ENCODE measurements at regions not wholly inside any gene's neighbourhood (a gene's known extent, or its start where the extent isn't known, plus 50 kb on each side); places are given as distances from the start of the nearest gene placed in this dataset.

GRCh38 chr10:9811601-9812000 is 1206.1 kb upstream of the CELF2 start:
- Histone ChIP-seq H3K4me3 (ENCODE audit: low read depth, low read length) (no peak overlapping the region), H3K27me3 (replicated peaks; ENCODE audit: control insufficient read depth, insufficient read depth, low read length) (no peaks in the 10 kb centered on the region), H3K4me1 (no peaks in the 10 kb centered on the region; the same call in 1 of the 2 replicates), H3K9me3 (no peaks in the 10 kb centered on the region; the same call in 1 of the 2 replicates), H3K36me3 (ENCODE audit: control insufficient read depth, insufficient read depth, low read length) (no peaks in the 10 kb centered on the region)
- H3K4me3 Mint-ChIP-seq (ENCODE audit: unreplicated experiment) = no peak overlapping the region
- H3K4me1 Mint-ChIP-seq (ENCODE audit: low read depth, unreplicated experiment) = peaks cover 11% of the 10 kb centered on the region
- no peak overlapping the region for H3K27ac Mint-ChIP-seq (ENCODE audit: unreplicated experiment)
- ChIA-PET POLR2A (no interaction called here), CTCF (no interaction called here)
- intact Hi-C loops (cut with micrococcal nuclease; ENCODE audit: unreplicated experiment) = no loop called here
- DNase-seq = no peak
- peaks cover 22% of the 10 kb centered on the region for H3K9me3 Mint-ChIP-seq (ENCODE audit: unreplicated experiment)
- no peaks in the 10 kb centered on the region for H3K36me3 Mint-ChIP-seq (ENCODE audit: insufficient read depth, unreplicated experiment)
- TF ChIP-seq CTCF (IDR thresholded peaks at IDR 0.05; ENCODE audit: insufficient read depth in 1 of 2, low read depth in 1 of 2, low read length in 1 of 2, severe bottlenecking in 1 of 2, unreplicated experiment in 1 of 2) = no peak
- BruUV-seq (replicated peaks) = no TSS peak
- no peaks in the 10 kb centered on the region for H3K27me3 Mint-ChIP-seq (ENCODE audit: insufficient read depth, unreplicated experiment)

DNA sequence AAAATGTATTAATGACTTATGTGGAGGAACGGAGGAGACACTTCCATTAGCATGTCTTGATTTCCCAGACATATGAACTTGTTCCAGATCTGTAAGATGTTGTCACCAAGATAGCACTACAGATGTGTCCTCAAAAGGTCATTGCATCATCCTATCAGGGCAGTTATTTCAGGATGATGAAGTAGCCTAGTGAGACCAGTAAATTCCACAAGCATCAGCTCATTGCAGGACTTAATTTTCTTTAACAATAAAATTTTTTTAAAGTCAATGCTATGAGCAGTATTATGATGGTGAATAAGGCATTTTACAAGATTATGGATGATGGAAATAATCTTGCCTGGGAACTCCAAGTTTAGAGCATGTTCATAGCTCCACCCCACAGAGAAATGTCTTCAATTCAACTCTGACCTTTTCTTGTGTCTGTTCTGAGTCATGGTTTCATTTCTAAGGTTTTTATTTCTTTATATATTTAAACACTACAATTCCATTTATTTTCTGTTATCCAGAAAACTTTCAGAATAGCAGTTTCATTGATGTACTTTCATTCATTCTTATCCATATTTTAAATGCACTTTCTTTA is 1203.3 kb upstream of the CELF2 start:
- Histone ChIP-seq H3K36me3 (ENCODE audit: control insufficient read depth, insufficient read depth, low read length) (no peaks in the 10 kb centered on the region), H3K27me3 (replicated peaks; ENCODE audit: control insufficient read depth, insufficient read depth, low read length) (no peaks in the 10 kb centered on the region), H3K4me1 (no peaks in the 10 kb centered on the region), H3K4me3 (ENCODE audit: low read depth, low read length) (no peak overlapping the region), H3K9me3 (no peaks in the 10 kb centered on the region)
- no peak for DNase-seq
- Mint-ChIP-seq H3K27ac (ENCODE audit: unreplicated experiment) (no peak overlapping the region), H3K4me3 (ENCODE audit: unreplicated experiment) (no peak overlapping the region), H3K36me3 (ENCODE audit: insufficient read depth, unreplicated experiment) (no peaks in the 10 kb centered on the region), H3K27me3 (ENCODE audit: insufficient read depth, unreplicated experiment) (no peaks in the 10 kb centered on the region), H3K4me1 (ENCODE audit: low read depth, unreplicated experiment) (peaks cover 4% of the 10 kb centered on the region), H3K9me3 (ENCODE audit: unreplicated experiment) (peaks cover 32% of the 10 kb centered on the region)
- CTCF ChIA-PET = no interaction called here
- TF ChIP-seq CTCF (IDR thresholded peaks at IDR 0.05; ENCODE audit: insufficient read depth in 1 of 2, low read depth in 1 of 2, low read length in 1 of 2, severe bottlenecking in 1 of 2, unreplicated experiment in 1 of 2) = no peak
- POLR2A ChIA-PET = no interaction called here
- intact Hi-C loops (cut with micrococcal nuclease; ENCODE audit: unreplicated experiment) = no loop called here
- BruUV-seq (replicated peaks) = no TSS peak

DNA sequence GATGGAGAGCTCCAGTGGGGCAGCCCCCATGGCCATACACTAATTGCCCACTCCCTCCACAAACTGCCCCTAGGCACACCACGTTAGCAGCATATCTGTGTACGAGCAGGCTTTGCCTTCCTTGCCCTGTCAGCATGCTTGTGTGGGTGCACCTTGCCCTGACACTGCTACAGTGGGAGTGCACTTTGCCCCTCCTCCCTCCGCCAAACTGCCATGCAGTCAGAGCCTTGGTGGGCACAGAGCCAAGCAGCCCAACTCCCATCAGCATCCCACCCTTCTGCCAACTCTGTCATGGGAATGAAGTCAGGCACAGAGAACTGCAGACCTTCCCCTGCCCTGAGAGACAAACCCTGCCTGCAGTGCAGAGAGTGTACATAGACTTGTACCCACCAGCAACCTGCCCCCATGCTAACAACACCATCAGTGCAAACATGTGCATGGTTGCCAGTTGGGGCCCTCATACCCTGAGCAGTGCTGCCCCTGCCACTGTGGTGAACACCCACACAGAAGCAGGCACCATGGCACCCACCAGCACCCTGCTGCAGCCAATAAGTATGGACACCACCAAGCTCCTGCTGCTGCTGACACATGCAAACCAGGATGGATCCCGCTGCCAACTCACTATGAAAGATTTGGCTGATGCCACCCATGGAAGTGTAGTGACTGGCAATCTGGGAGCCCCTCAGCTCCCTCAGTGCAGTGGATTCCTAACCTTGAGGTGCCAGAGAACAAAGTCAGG is 1197.7 kb upstream of the CELF2 start:
- intact Hi-C loops (cut with micrococcal nuclease; ENCODE audit: unreplicated experiment) = no loop called here
- Histone ChIP-seq H3K27me3 (replicated peaks; ENCODE audit: control insufficient read depth, insufficient read depth, low read length) (no peaks in the 10 kb centered on the region), H3K9me3 (peaks cover 2% of the 10 kb centered on the region; the same call in 1 of the 2 replicates), H3K36me3 (ENCODE audit: control insufficient read depth, insufficient read depth, low read length) (no peaks in the 10 kb centered on the region), H3K4me3 (ENCODE audit: low read depth, low read length) (no peak overlapping the region), H3K4me1 (peaks cover 19% of the 10 kb centered on the region)
- no peaks in the 10 kb centered on the region for H3K27me3 Mint-ChIP-seq (ENCODE audit: insufficient read depth, unreplicated experiment)
- H3K9me3 Mint-ChIP-seq (ENCODE audit: unreplicated experiment) = peaks cover 38% of the 10 kb centered on the region
- ChIA-PET CTCF (no interaction called here), POLR2A (no interaction called here)
- H3K27ac Mint-ChIP-seq (ENCODE audit: unreplicated experiment) = no peak overlapping the region
- H3K4me1 Mint-ChIP-seq (ENCODE audit: low read depth, unreplicated experiment) = peaks cover 6% of the 10 kb centered on the region
- peaks cover 10% of the 10 kb centered on the region for H3K36me3 Mint-ChIP-seq (ENCODE audit: insufficient read depth, unreplicated experiment)
- BruUV-seq (replicated peaks) = no TSS peak
- DNase-seq = no peak
- TF ChIP-seq CTCF (IDR thresholded peaks at IDR 0.05; ENCODE audit: insufficient read depth in 1 of 2, low read depth in 1 of 2, low read length in 1 of 2, severe bottlenecking in 1 of 2, unreplicated experiment in 1 of 2) = no peak
- H3K4me3 Mint-ChIP-seq (ENCODE audit: unreplicated experiment) = no peak overlapping the region
